Occipital lobe (tissue), 1 donor: ENCODE measurements at regions not wholly inside any gene's neighbourhood (a gene's known extent, or its start where the extent isn't known, plus 50 kb on each side); places are given as distances from the start of the nearest gene placed in this dataset.
"Not testable (repeated sequence)": the region's sequence is repeated elsewhere in the genome, so short reads cannot be mapped to it uniquely, and the experiment has no call there.

Experiments
- DNase-seq: peaks from one replicate; lab custom pipeline; 2025; lab: John Stamatoyannopoulos, UW

GRCh38 chr1:182003953-182004586, 57.4 kb downstream of the ZNF648 start:
- DNase-seq: no peak

GRCh38 chr1:182003025-182003725, 58.3 kb downstream of the ZNF648 start:
- DNase-seq: no peak

GRCh38 chr1:182002570-182002969, 58.9 kb downstream of the ZNF648 start:
- no peak for DNase-seq

- DNase-seq: no peak
Measured at GRCh38 chr1:181998858-181999257, 62.7 kb downstream of the ZNF648 start.

- DNase-seq: no peak
Measured at GRCh38 chr1:181992072-181992471, 69.4 kb downstream of the ZNF648 start.

GRCh38 chr1:181990728-181991127, 70.8 kb downstream of the ZNF648 start:
- DNase-seq: no peak

- DNase-seq: no peak
Measured at GRCh38 chr1:181989261-181989920, 72.1 kb downstream of the ZNF648 start.

GRCh38 chr1:181987996-181988395, 73.5 kb downstream of the ZNF648 start:
- no peak for DNase-seq

- DNase-seq: no peak
Measured at GRCh38 chr1:181987334-181987895, 74.1 kb downstream of the ZNF648 start.

- DNase-seq: no peak
Measured at GRCh38 chr1:181986907-181987305, 74.6 kb downstream of the ZNF648 start.

GRCh38 chr1:181985936-181986906, 75.3 kb downstream of the ZNF648 start:
- DNase-seq: peak; percentile 17

- no peak for DNase-seq
Measured at GRCh38 chr1:181985281-181985680, 76.2 kb downstream of the ZNF648 start.

- no peak for DNase-seq
Measured at GRCh38 chr1:181984006-181984405, 77.5 kb downstream of the ZNF648 start.

- DNase-seq: no peak
Measured at GRCh38 chr1:181981821-181982220, 79.7 kb downstream of the ZNF648 start.

GRCh38 chr1:181972256-181972655, 89.3 kb downstream of the ZNF648 start:
- no peak for DNase-seq

GRCh38 chr1:181971424-181971823, 90.1 kb downstream of the ZNF648 start:
- no peak for DNase-seq

GRCh38 chr1:181969902-181970301, 91.6 kb downstream of the ZNF648 start:
- DNase-seq: no peak

- not testable (repeated sequence) for DNase-seq
Measured at GRCh38 chr1:181954696-181955095, 106.8 kb downstream of the ZNF648 start.

GRCh38 chr1:181954178-181954577, 107.3 kb downstream of the ZNF648 start:
- DNase-seq: not testable (repeated sequence)

GRCh38 chr1:181953596-181953995, 107.9 kb downstream of the ZNF648 start:
- DNase-seq: no peak

GRCh38 chr1:181951213-181951612, 110.3 kb downstream of the ZNF648 start:
- DNase-seq: no peak
